Fibroblast of gingiva (primary cell): ENCODE measurements at regions not wholly inside any gene's neighbourhood (a gene's known extent, or its start where the extent isn't known, plus 50 kb on each side); places are given as distances from the start of the nearest gene placed in this dataset.
"Not testable (repeated sequence)": the region's sequence is repeated elsewhere in the genome, so short reads cannot be mapped to it uniquely, and the experiment has no call there.

Experiments
- DNase-seq: peaks from one replicate; pipeline ENCODE4 v3.0.0-alpha.2; 2011; ENCODE audit warnings: low read depth

GRCh38 chr4:27360790-27361267 lies 500.2 kb downstream of the STIM2 start:
- no peak for DNase-seq

GRCh38 chr4:27364509-27364908 lies 503.9 kb downstream of the STIM2 start:
- DNase-seq, result no peak

GRCh38 chr4:27366104-27366823 lies 505.6 kb downstream of the STIM2 start:
- DNase-seq, result no peak

- DNase-seq, result no peak
Measured at GRCh38 chr4:27368781-27369180, 508.1 kb downstream of the STIM2 start.

- no peak for DNase-seq
Measured at GRCh38 chr4:27381815-27382214, 521.2 kb downstream of the STIM2 start.

GRCh38 chr4:27387711-27388110 lies 527.1 kb downstream of the STIM2 start:
- no peak for DNase-seq

GRCh38 chr4:27397886-27398285 lies 537.2 kb downstream of the STIM2 start:
- no peak for DNase-seq

- DNase-seq, result no peak
Measured at GRCh38 chr4:27398631-27399310, 538.1 kb downstream of the STIM2 start.

- no peak for DNase-seq
Measured at GRCh38 chr4:27407616-27408015, 547.0 kb downstream of the STIM2 start.

GRCh38 chr4:27412613-27413012 lies 552.0 kb downstream of the STIM2 start:
- DNase-seq, result no peak

GRCh38 chr4:27414887-27415731 lies 554.5 kb downstream of the STIM2 start:
- no peak for DNase-seq

- no peak for DNase-seq
Measured at GRCh38 chr4:27428661-27429060, 568.0 kb downstream of the STIM2 start.

GRCh38 chr4:27429364-27429871 lies 568.8 kb downstream of the STIM2 start:
- DNase-seq, result no peak

GRCh38 chr4:27442146-27442545 lies 581.5 kb downstream of the STIM2 start:
- no peak for DNase-seq

- not testable (repeated sequence) for DNase-seq
Measured at GRCh38 chr4:27442661-27443060, 582.0 kb downstream of the STIM2 start.

GRCh38 chr4:27463816-27464215 lies 603.2 kb downstream of the STIM2 start:
- DNase-seq, result no peak

GRCh38 chr4:27467351-27467750 lies 606.7 kb downstream of the STIM2 start:
- no peak for DNase-seq

GRCh38 chr4:27472364-27472763 lies 611.7 kb downstream of the STIM2 start:
- DNase-seq, result no peak

- no peak for DNase-seq
Measured at GRCh38 chr4:27474691-27475090, 614.0 kb downstream of the STIM2 start.

GRCh38 chr4:27484216-27484615 lies 623.6 kb downstream of the STIM2 start:
- DNase-seq, result no peak

GRCh38 chr4:27490315-27490714 lies 629.7 kb downstream of the STIM2 start:
- no peak for DNase-seq

- no peak for DNase-seq
Measured at GRCh38 chr4:27490766-27491165, 630.1 kb downstream of the STIM2 start.
